ENCODE measurements at regions not wholly inside any gene's neighbourhood (a gene's known extent, or its start where the extent isn't known, plus 50 kb on each side); places are given as distances from the start of the nearest gene placed in this dataset.

DNA sequence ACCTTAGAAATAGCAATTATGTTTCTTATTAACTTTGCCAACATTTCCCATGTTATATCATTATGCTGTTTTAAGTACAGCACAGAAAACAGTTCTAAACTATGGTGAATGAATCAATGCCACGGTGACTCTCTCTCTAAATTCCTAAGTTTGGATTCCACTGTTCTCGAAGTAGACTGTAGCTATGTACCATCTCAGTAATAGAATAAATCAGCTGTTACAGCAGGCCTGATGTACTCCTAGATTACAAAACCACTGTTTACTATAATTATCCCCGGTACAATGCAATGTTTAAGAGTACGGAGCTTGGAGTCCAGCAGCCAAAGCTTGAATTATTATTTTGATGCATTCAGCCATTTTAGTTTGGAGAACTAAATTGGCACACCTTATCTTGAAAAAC, 476.3 kb upstream of the SLITRK1 start:
- no peaks in the 10 kb centered on the region for H3K4me1 ChIP-seq (ENCODE audit: control insufficient read depth, low read length)
- H3K9me2 ChIP-seq (replicated peaks; ENCODE audit: control insufficient read depth, low read length): no peaks in the 10 kb centered on the region
- H3K79me2 ChIP-seq (ENCODE audit: control insufficient read depth, low read length): no peaks in the 10 kb centered on the region
- no peak overlapping the region for H3K4me3 ChIP-seq (ENCODE audit: low read length)
- no peaks in the 10 kb centered on the region for H3K9me3 ChIP-seq (ENCODE audit: control insufficient read depth, insufficient read depth, low read length)
- H3K36me3 ChIP-seq (ENCODE audit: control insufficient read depth, low read length): no peaks in the 10 kb centered on the region
- no peak overlapping the region for H3K4me2 ChIP-seq (ENCODE audit: low read length)
- no peak overlapping the region for H3K27ac ChIP-seq (ENCODE audit: low read depth, low read length)
- no peaks in the 10 kb centered on the region for H3F3A ChIP-seq (ENCODE audit: control insufficient read depth, insufficient read depth)
- TF ChIP-seq CTCF (IDR thresholded peaks at IDR 0.05; ENCODE audit: low read depth, low read length, poor library complexity, severe bottlenecking): no peak
- no peak for TF ChIP-seq EZH2phosphoT487 (IDR thresholded peaks at IDR 0.05; ENCODE audit: borderline replicate concordance, low read length)
- H3K27me3 ChIP-seq (ENCODE audit: control insufficient read depth, low read length): no peaks in the 10 kb centered on the region
- no peaks in the 10 kb centered on the region for H4K20me1 ChIP-seq (ENCODE audit: control insufficient read depth, insufficient read depth, low read depth, low read length)

GRCh38 chr13:84352946-84353345, 470.7 kb upstream of the SLITRK1 start:
- H3K9me2 ChIP-seq (replicated peaks; ENCODE audit: control insufficient read depth, low read length): no peaks in the 10 kb centered on the region
- no peak overlapping the region for H3K27ac ChIP-seq (ENCODE audit: low read depth, low read length)
- no peaks in the 10 kb centered on the region for H4K20me1 ChIP-seq (ENCODE audit: control insufficient read depth, insufficient read depth, low read depth, low read length)
- no peak overlapping the region for H3K4me2 ChIP-seq (ENCODE audit: low read length)
- H3K4me1 ChIP-seq (ENCODE audit: control insufficient read depth, low read length): no peaks in the 10 kb centered on the region
- H3K36me3 ChIP-seq (ENCODE audit: control insufficient read depth, low read length): no peaks in the 10 kb centered on the region
- TF ChIP-seq CTCF (IDR thresholded peaks at IDR 0.05; ENCODE audit: low read depth, low read length, poor library complexity, severe bottlenecking) (no peak), EZH2phosphoT487 (IDR thresholded peaks at IDR 0.05; ENCODE audit: borderline replicate concordance, low read length) (no peak)
- no peak overlapping the region for H3K4me3 ChIP-seq (ENCODE audit: low read length)
- no peaks in the 10 kb centered on the region for H3F3A ChIP-seq (ENCODE audit: control insufficient read depth, insufficient read depth)
- no peaks in the 10 kb centered on the region for H3K9me3 ChIP-seq (ENCODE audit: control insufficient read depth, insufficient read depth, low read length)
- no peaks in the 10 kb centered on the region for H3K79me2 ChIP-seq (ENCODE audit: control insufficient read depth, low read length)
- no peaks in the 10 kb centered on the region for H3K27me3 ChIP-seq (ENCODE audit: control insufficient read depth, low read length)

DNA sequence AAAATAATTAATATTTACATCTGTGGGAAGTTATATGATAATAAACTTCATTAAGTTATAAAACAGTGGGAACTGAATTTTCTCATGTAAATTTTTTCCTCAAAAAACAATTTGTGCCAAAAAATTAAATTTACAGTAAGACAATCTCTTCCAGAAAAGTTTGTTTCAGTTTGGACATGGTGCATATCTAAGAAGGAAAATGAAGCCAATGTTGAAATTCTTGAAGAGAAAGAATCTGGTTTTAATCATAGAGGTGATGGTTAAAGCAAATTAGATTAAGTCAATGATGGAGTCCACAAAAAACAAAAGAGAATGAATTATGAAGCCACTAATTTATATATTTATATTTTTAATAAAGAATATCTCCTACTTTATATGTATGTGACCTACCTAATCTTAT, 457.2 kb upstream of the SLITRK1 start:
- no peaks in the 10 kb centered on the region for H3K9me2 ChIP-seq (replicated peaks; ENCODE audit: control insufficient read depth, low read length)
- H3F3A ChIP-seq (ENCODE audit: control insufficient read depth, insufficient read depth): no peaks in the 10 kb centered on the region
- H3K36me3 ChIP-seq (ENCODE audit: control insufficient read depth, low read length): no peaks in the 10 kb centered on the region
- no peak overlapping the region for H3K4me3 ChIP-seq (ENCODE audit: low read length)
- no peaks in the 10 kb centered on the region for H3K4me1 ChIP-seq (ENCODE audit: control insufficient read depth, low read length)
- no peak overlapping the region for H3K4me2 ChIP-seq (ENCODE audit: low read length)
- no peaks in the 10 kb centered on the region for H3K79me2 ChIP-seq (ENCODE audit: control insufficient read depth, low read length)
- no peak for TF ChIP-seq CTCF (IDR thresholded peaks at IDR 0.05; ENCODE audit: low read depth, low read length, poor library complexity, severe bottlenecking)
- H4K20me1 ChIP-seq (ENCODE audit: control insufficient read depth, insufficient read depth, low read depth, low read length): no peaks in the 10 kb centered on the region
- H3K27me3 ChIP-seq (ENCODE audit: control insufficient read depth, low read length): no peaks in the 10 kb centered on the region
- no peak overlapping the region for H3K27ac ChIP-seq (ENCODE audit: low read depth, low read length)
- H3K9me3 ChIP-seq (ENCODE audit: control insufficient read depth, insufficient read depth, low read length): no peaks in the 10 kb centered on the region

DNA sequence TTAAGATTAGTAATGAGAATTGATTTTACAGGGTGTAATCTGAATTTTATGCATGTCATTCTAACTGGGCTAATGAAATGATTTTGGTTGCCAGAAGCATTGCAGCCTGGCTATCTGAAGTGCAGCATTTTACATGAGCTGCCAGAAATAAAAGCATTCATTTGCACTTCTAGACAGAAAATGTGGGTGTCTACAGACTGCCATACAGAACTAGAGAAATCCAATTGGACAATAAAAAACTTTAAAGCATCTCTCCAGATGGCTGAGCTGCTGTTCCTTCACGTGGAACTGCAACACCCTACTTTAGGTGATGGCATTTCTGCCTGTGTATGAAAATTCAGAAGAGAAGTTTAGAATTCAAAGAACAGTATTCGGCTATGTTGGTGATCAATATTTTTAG, 450.1 kb upstream of the SLITRK1 start:
- Histone ChIP-seq H3K4me3 (ENCODE audit: low read length) (no peak overlapping the region), H3K4me2 (ENCODE audit: low read length) (no peak overlapping the region), H3K36me3 (ENCODE audit: control insufficient read depth, low read length) (no peaks in the 10 kb centered on the region), H3K9me3 (ENCODE audit: control insufficient read depth, insufficient read depth, low read length) (no peaks in the 10 kb centered on the region), H3K9me2 (replicated peaks; ENCODE audit: control insufficient read depth, low read length) (no peaks in the 10 kb centered on the region), H4K20me1 (ENCODE audit: control insufficient read depth, insufficient read depth, low read depth, low read length) (no peaks in the 10 kb centered on the region), H3K4me1 (ENCODE audit: control insufficient read depth, low read length) (no peaks in the 10 kb centered on the region), H3K79me2 (ENCODE audit: control insufficient read depth, low read length) (no peaks in the 10 kb centered on the region), H3K27me3 (ENCODE audit: control insufficient read depth, low read length) (no peaks in the 10 kb centered on the region), H3F3A (ENCODE audit: control insufficient read depth, insufficient read depth) (no peaks in the 10 kb centered on the region), H3K27ac (ENCODE audit: low read depth, low read length) (no peak overlapping the region)
- TF ChIP-seq EZH2phosphoT487 (IDR thresholded peaks at IDR 0.05; ENCODE audit: borderline replicate concordance, low read length) (no peak), CTCF (IDR thresholded peaks at IDR 0.05; ENCODE audit: low read depth, low read length, poor library complexity, severe bottlenecking) (no peak)

All from DOHH2 (cell line).